ENCODE measurements at regions not wholly inside any gene's neighbourhood (a gene's known extent, or its start where the extent isn't known, plus 50 kb on each side); places are given as distances from the start of the nearest gene placed in this dataset.

GRCh38 chr18:55136258-55136657 is 177.0 kb upstream of the CCDC68 start:
- peak; percentile 34 for ATAC-seq

GRCh38 chr18:55133378-55133777 is 174.1 kb upstream of the CCDC68 start:
- TF ChIP-seq ZFP30 (CRISPR knock-in tag; IDR thresholded peaks at IDR 0.05) = no peak
- TF ChIP-seq ESRRG (CRISPR knock-in tag; IDR thresholded peaks at IDR 0.05) = no peak
- no peak for ATAC-seq

More at GRCh38 chr18:55136258-55136657, 177.0 kb upstream of the CCDC68 start:
- no peak for TF ChIP-seq OSR1 (CRISPR knock-in tag; IDR thresholded peaks at IDR 0.05)
- TF ChIP-seq CSDC2 (CRISPR knock-in tag; IDR thresholded peaks at IDR 0.05) = no peak
- no peak for TF ChIP-seq PPARA (CRISPR knock-in tag; IDR thresholded peaks at IDR 0.05; ENCODE audit: borderline replicate concordance)
- TF ChIP-seq RARB (CRISPR knock-in tag; IDR thresholded peaks at IDR 0.05) = no peak
- TF ChIP-seq CREB5 (CRISPR knock-in tag; IDR thresholded peaks at IDR 0.05; ENCODE audit: low read depth) = no peak
- TF ChIP-seq ZNF8 (CRISPR knock-in tag; IDR thresholded peaks at IDR 0.05) = no peak
- no peak for TF ChIP-seq PATZ1 (CRISPR knock-in tag; IDR thresholded peaks at IDR 0.05; ENCODE audit: borderline replicate concordance)
- TF ChIP-seq BACH2 (CRISPR knock-in tag; IDR thresholded peaks at IDR 0.05; ENCODE audit: borderline replicate concordance) = no peak
- TF ChIP-seq ZFP3 (CRISPR knock-in tag; IDR thresholded peaks at IDR 0.05) = no peak
- no peak for TF ChIP-seq POU6F1 (CRISPR knock-in tag; IDR thresholded peaks at IDR 0.05; ENCODE audit: borderline replicate concordance, low read depth)
- TF ChIP-seq GLIS3 (CRISPR knock-in tag; IDR thresholded peaks at IDR 0.05) = no peak
- no peak for TF ChIP-seq ZNF565 (CRISPR knock-in tag; conservative IDR thresholded peaks at IDR 0.05; ENCODE audit: low read depth)

GRCh38 chr18:55128437-55128836 is 169.2 kb upstream of the CCDC68 start:
- ATAC-seq = no peak
- TF ChIP-seq GLIS3 (CRISPR knock-in tag; IDR thresholded peaks at IDR 0.05) = no peak
- TF ChIP-seq TSHZ2 (CRISPR knock-in tag; IDR thresholded peaks at IDR 0.05) = no peak
- no peak for TF ChIP-seq ARNTL (CRISPR knock-in tag; IDR thresholded peaks at IDR 0.05; ENCODE audit: borderline replicate concordance, low read depth)
- TF ChIP-seq TOX (CRISPR knock-in tag; IDR thresholded peaks at IDR 0.05; ENCODE audit: borderline replicate concordance) = no peak
- no peak for TF ChIP-seq ZFP30 (CRISPR knock-in tag; IDR thresholded peaks at IDR 0.05)
- TF ChIP-seq CREB5 (CRISPR knock-in tag; IDR thresholded peaks at IDR 0.05; ENCODE audit: low read depth) = no peak
- TF ChIP-seq OSR1 (CRISPR knock-in tag; IDR thresholded peaks at IDR 0.05) = no peak
- TF ChIP-seq ZC3H10 (CRISPR knock-in tag; IDR thresholded peaks at IDR 0.05) = no peak
- no peak for TF ChIP-seq ISL1 (CRISPR knock-in tag; IDR thresholded peaks at IDR 0.05)

GRCh38 chr18:55124078-55124763 is 165.0 kb upstream of the CCDC68 start:
- TF ChIP-seq ZNF70 (CRISPR knock-in tag; IDR thresholded peaks at IDR 0.05) (no peak), TOX (CRISPR knock-in tag; IDR thresholded peaks at IDR 0.05; ENCODE audit: borderline replicate concordance) (peak; percentile 75; the same call in 1 of the 2 replicates), CREB5 (CRISPR knock-in tag; IDR thresholded peaks at IDR 0.05; ENCODE audit: low read depth) (no peak)
- peak; percentile 94 for ATAC-seq
